WTC11 (cell line): ENCODE measurements at regions not wholly inside any gene's neighbourhood (a gene's known extent, or its start where the extent isn't known, plus 50 kb on each side); places are given as distances from the start of the nearest gene placed in this dataset.

Experiments
- CTCF ChIP-seq: fragments of 200-600 bp; IDR thresholded peaks from 2 replicates; pipeline ENCODE4 v1.8.0; 2022; ENCODE audit warnings: antibody characterized with exemption
- JUN ChIP-seq: sonication (generic); formaldehyde crosslinking; IDR thresholded peaks from 2 replicates; pipeline ENCODE4 v1.8.0; 2023; ENCODE audit warnings: mild to moderate bottlenecking, missing genetic modification reagents

- TF ChIP-seq JUN (CRISPR knock-in tag) (no peak), CTCF (no peak)
Measured at GRCh38 chrX:134733591-134733990, 63.4 kb downstream of the PABIR2 start.
